ENCODE measurements at regions not wholly inside any gene's neighbourhood (a gene's known extent, or its start where the extent isn't known, plus 50 kb on each side); places are given as distances from the start of the nearest gene placed in this dataset.

DNA sequence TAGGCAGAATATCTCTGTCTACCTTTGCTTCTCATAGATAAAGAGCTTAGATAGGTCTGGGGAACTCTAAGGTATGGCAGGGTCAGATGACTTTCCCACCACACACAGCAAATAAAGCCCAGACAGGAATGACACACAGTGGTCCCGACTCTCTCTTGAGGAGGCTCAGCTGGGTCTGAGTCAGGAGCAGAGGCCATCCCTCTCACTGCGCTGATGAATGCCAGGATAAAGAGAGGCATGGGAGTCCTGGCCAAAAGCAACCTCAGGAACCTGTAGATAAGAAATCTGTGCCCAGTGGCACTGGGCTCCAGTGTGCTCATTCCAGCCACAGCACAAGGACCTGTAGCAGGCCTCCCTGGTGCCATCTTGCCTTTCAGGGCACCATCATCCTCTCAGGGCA is 129.4 kb upstream of the PARP11 start:
- Histone ChIP-seq H3K36me3 (ENCODE audit: insufficient read depth, low read length) (no peaks in the 10 kb centered on the region), H3K27ac (ENCODE audit: low read depth, low read length) (no peak overlapping the region), H3K4me3 (ENCODE audit: low read depth in 1 of 2, low read length in 2 of 2) (no peak overlapping the region), H3K9me3 (ENCODE audit: low read length) (no peaks in the 10 kb centered on the region), H3K4me1 (ENCODE audit: insufficient read depth, low read length) (no peaks in the 10 kb centered on the region), H3K27me3 (ENCODE audit: control insufficient read depth in 1 of 2, insufficient read depth in 2 of 2, low read length in 2 of 2) (no peaks in the 10 kb centered on the region), H3K9ac (ENCODE audit: low read length) (no peak overlapping the region)

- no peaks in the 10 kb centered on the region for H3K36me3 ChIP-seq (ENCODE audit: insufficient read depth, low read length)
- H3K27me3 ChIP-seq (ENCODE audit: control insufficient read depth in 1 of 2, insufficient read depth in 2 of 2, low read length in 2 of 2), result no peaks in the 10 kb centered on the region
- no peaks in the 10 kb centered on the region for H3K9me3 ChIP-seq (ENCODE audit: low read length)
- H3K4me3 ChIP-seq (ENCODE audit: low read depth in 1 of 2, low read length in 2 of 2), result no peak overlapping the region
- no peak overlapping the region for H3K27ac ChIP-seq (ENCODE audit: low read depth, low read length)
- no peaks in the 10 kb centered on the region for H3K4me1 ChIP-seq (ENCODE audit: insufficient read depth, low read length)
- no peak overlapping the region for H3K9ac ChIP-seq (ENCODE audit: low read length)
Measured at GRCh38 chr12:4001841-4002240, 128.6 kb upstream of the PARP11 start.

GRCh38 chr12:4001031-4001430 is 127.8 kb upstream of the PARP11 start:
- Histone ChIP-seq H3K9ac (ENCODE audit: low read length) (no peak overlapping the region), H3K4me3 (ENCODE audit: low read depth in 1 of 2, low read length in 2 of 2) (no peak overlapping the region), H3K27ac (ENCODE audit: low read depth, low read length) (no peak overlapping the region)

DNA sequence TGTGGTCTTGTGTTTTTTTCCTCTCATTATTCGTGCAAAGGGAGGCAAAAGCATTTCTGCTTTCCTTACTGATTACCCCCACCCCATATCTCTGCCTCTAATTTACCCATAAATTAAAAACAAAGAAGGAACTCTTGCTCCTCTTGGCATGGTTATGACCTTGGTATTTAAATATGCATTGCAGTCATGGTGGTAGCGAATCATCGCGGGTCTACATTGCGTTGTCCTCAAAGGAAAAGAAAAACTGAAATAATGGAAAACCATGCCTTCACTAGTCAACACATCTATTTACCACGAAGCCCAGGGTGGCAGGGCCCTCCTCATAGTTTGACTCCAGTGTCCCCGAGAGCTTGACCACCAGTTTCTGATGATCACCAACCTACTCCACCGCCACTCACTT is 126.7 kb upstream of the PARP11 start:
- Histone ChIP-seq H3K4me1 (ENCODE audit: insufficient read depth, low read length) (no peaks in the 10 kb centered on the region), H3K27ac (ENCODE audit: low read depth, low read length) (no peak overlapping the region), H3K27me3 (ENCODE audit: control insufficient read depth in 1 of 2, insufficient read depth in 2 of 2, low read length in 2 of 2) (no peaks in the 10 kb centered on the region)

More at GRCh38 chr12:4001031-4001430, 127.8 kb upstream of the PARP11 start:
- Histone ChIP-seq H3K36me3 (ENCODE audit: insufficient read depth, low read length) (no peaks in the 10 kb centered on the region), H3K9me3 (ENCODE audit: low read length) (no peaks in the 10 kb centered on the region), H3K27me3 (ENCODE audit: control insufficient read depth in 1 of 2, insufficient read depth in 2 of 2, low read length in 2 of 2) (no peaks in the 10 kb centered on the region), H3K4me1 (ENCODE audit: insufficient read depth, low read length) (no peaks in the 10 kb centered on the region)

GRCh38 chr12:3998968-3999792 is 126.0 kb upstream of the PARP11 start:
- H3K4me1 ChIP-seq (ENCODE audit: insufficient read depth, low read length), result no peaks in the 10 kb centered on the region

More for the DNA sequence above, 126.7 kb upstream of the PARP11 start:
- no peaks in the 10 kb centered on the region for H3K36me3 ChIP-seq (ENCODE audit: insufficient read depth, low read length)
- H3K9me3 ChIP-seq (ENCODE audit: low read length), result no peaks in the 10 kb centered on the region
- no peak overlapping the region for H3K4me3 ChIP-seq (ENCODE audit: low read depth in 1 of 2, low read length in 2 of 2)
- no peak overlapping the region for H3K9ac ChIP-seq (ENCODE audit: low read length)

DNA sequence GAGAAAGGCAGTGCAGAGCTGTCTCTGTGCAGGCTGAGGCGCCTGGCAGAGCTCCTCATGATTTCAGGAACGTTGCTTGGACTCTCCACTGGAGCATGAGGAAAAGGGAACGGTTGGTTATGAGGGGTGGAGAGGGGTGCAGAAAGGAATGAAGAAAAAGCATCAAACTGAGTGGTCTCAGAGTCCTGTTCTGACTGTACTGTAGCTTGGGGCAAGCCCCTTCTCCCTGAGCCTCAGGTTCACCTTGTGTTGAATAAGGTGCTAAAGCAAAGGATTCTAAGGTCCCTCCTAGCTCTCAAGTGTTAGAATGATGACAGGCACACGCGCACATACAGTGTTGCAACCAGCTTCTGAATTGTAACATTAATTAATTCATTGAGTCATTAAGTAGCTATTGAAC is 125.2 kb upstream of the PARP11 start:
- no peak overlapping the region for H3K27ac ChIP-seq (ENCODE audit: low read depth, low read length)
- no peaks in the 10 kb centered on the region for H3K4me1 ChIP-seq (ENCODE audit: insufficient read depth, low read length)
- H3K9ac ChIP-seq (ENCODE audit: low read length), result no peak overlapping the region
- H3K4me3 ChIP-seq (ENCODE audit: low read depth in 1 of 2, low read length in 2 of 2), result no peak overlapping the region
- no peaks in the 10 kb centered on the region for H3K9me3 ChIP-seq (ENCODE audit: low read length)
- H3K36me3 ChIP-seq (ENCODE audit: insufficient read depth, low read length), result no peaks in the 10 kb centered on the region
- H3K27me3 ChIP-seq (ENCODE audit: control insufficient read depth in 1 of 2, insufficient read depth in 2 of 2, low read length in 2 of 2), result no peaks in the 10 kb centered on the region

More at GRCh38 chr12:3998968-3999792, 126.0 kb upstream of the PARP11 start:
- Histone ChIP-seq H3K27me3 (ENCODE audit: control insufficient read depth in 1 of 2, insufficient read depth in 2 of 2, low read length in 2 of 2) (no peaks in the 10 kb centered on the region), H3K36me3 (ENCODE audit: insufficient read depth, low read length) (no peaks in the 10 kb centered on the region), H3K9me3 (ENCODE audit: low read length) (no peaks in the 10 kb centered on the region), H3K4me3 (ENCODE audit: low read depth in 1 of 2, low read length in 2 of 2) (no peak overlapping the region), H3K27ac (ENCODE audit: low read depth, low read length) (no peak overlapping the region), H3K9ac (ENCODE audit: low read length) (no peak overlapping the region)

DNA sequence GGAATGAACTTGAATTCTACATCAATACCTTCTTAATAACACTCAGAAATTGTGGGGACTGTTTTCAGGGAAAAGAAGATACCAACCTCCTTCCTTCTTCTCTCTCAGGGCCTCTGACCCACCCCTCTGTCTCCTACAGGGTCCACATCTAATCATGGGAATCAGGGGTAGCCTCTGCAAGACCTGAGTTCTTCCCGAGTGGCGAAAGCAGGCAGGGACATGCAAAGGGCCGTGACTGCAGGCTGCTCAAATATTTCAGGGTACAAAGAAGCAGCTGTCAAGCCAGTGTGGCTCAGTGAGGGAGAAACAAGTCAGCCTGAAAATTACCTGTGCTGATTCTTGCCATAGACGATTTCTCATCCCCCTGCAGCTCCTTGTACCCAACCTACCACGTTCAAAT is 123.1 kb upstream of the PARP11 start:
- Histone ChIP-seq H3K9ac (ENCODE audit: low read length) (no peak overlapping the region), H3K36me3 (ENCODE audit: insufficient read depth, low read length) (no peaks in the 10 kb centered on the region), H3K4me1 (ENCODE audit: insufficient read depth, low read length) (no peaks in the 10 kb centered on the region), H3K27ac (ENCODE audit: low read depth, low read length) (no peak overlapping the region), H3K27me3 (ENCODE audit: control insufficient read depth in 1 of 2, insufficient read depth in 2 of 2, low read length in 2 of 2) (peaks cover 0 to 5% of the 10 kb centered on the region in 2 donors), H3K9me3 (ENCODE audit: low read length) (no peaks in the 10 kb centered on the region), H3K4me3 (ENCODE audit: low read depth in 1 of 2, low read length in 2 of 2) (no peak overlapping the region)

GRCh38 chr12:3995306-3995705 is 122.1 kb upstream of the PARP11 start:
- Histone ChIP-seq H3K27me3 (ENCODE audit: control insufficient read depth in 1 of 2, insufficient read depth in 2 of 2, low read length in 2 of 2) (peaks cover 0 to 5% of the 10 kb centered on the region in 2 donors), H3K4me3 (ENCODE audit: low read depth in 1 of 2, low read length in 2 of 2) (no peak overlapping the region), H3K27ac (ENCODE audit: low read depth, low read length) (no peak overlapping the region), H3K9ac (ENCODE audit: low read length) (no peak overlapping the region), H3K4me1 (ENCODE audit: insufficient read depth, low read length) (no peaks in the 10 kb centered on the region), H3K9me3 (ENCODE audit: low read length) (no peaks in the 10 kb centered on the region), H3K36me3 (ENCODE audit: insufficient read depth, low read length) (no peaks in the 10 kb centered on the region)

DNA sequence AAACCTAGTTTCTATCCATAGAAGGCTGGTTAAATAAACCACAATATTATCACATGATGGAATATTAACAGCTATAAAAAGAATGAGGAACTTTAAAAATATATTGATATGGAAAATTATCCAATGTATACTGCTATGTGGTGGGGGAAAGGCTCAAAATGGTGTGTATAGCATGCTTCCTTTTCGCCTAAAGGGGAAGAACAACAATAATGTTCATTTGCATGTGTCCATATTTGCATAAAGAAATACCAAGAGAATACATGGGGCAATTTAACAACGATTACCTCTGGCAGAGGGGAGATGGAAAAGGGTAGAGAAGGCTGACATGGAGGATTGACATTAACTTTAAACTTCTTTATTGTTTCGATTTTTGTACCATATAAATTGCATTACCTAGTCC is 121.3 kb upstream of the PARP11 start:
- Histone ChIP-seq H3K36me3 (ENCODE audit: insufficient read depth, low read length) (no peaks in the 10 kb centered on the region), H3K9me3 (ENCODE audit: low read length) (no peaks in the 10 kb centered on the region), H3K9ac (ENCODE audit: low read length) (no peak overlapping the region), H3K27me3 (ENCODE audit: control insufficient read depth in 1 of 2, insufficient read depth in 2 of 2, low read length in 2 of 2) (peaks cover 0 to 5% of the 10 kb centered on the region in 2 donors), H3K4me3 (ENCODE audit: low read depth in 1 of 2, low read length in 2 of 2) (no peak overlapping the region), H3K4me1 (ENCODE audit: insufficient read depth, low read length) (no peaks in the 10 kb centered on the region), H3K27ac (ENCODE audit: low read depth, low read length) (no peak overlapping the region)

DNA sequence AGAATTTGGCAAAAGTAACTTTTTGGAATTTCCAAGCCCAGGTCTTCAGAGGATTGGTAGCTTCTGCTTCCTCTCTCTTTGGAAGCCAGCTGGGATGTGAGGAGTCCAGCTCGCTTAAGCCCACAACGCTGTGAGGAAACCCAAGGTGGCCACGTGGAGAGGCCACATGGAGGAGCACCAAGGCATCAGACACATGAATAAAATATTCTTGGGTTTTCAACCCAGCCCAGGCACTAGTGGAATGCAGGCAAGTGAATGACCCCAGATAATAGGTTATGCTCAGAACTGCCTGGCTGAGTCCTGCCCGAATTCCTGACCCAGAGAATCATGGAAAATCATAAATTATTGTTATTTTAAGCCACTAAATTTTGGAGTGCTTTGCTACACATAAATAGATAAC is 119.7 kb upstream of the PARP11 start:
- Histone ChIP-seq H3K4me1 (ENCODE audit: insufficient read depth, low read length) (no peaks in the 10 kb centered on the region), H3K27me3 (ENCODE audit: control insufficient read depth in 1 of 2, insufficient read depth in 2 of 2, low read length in 2 of 2) (peaks cover 0 to 5% of the 10 kb centered on the region in 2 donors), H3K36me3 (ENCODE audit: insufficient read depth, low read length) (no peaks in the 10 kb centered on the region), H3K4me3 (ENCODE audit: low read depth in 1 of 2, low read length in 2 of 2) (no peak overlapping the region), H3K27ac (ENCODE audit: low read depth, low read length) (no peak overlapping the region), H3K9ac (ENCODE audit: low read length) (no peak overlapping the region), H3K9me3 (ENCODE audit: low read length) (no peaks in the 10 kb centered on the region)

DNA sequence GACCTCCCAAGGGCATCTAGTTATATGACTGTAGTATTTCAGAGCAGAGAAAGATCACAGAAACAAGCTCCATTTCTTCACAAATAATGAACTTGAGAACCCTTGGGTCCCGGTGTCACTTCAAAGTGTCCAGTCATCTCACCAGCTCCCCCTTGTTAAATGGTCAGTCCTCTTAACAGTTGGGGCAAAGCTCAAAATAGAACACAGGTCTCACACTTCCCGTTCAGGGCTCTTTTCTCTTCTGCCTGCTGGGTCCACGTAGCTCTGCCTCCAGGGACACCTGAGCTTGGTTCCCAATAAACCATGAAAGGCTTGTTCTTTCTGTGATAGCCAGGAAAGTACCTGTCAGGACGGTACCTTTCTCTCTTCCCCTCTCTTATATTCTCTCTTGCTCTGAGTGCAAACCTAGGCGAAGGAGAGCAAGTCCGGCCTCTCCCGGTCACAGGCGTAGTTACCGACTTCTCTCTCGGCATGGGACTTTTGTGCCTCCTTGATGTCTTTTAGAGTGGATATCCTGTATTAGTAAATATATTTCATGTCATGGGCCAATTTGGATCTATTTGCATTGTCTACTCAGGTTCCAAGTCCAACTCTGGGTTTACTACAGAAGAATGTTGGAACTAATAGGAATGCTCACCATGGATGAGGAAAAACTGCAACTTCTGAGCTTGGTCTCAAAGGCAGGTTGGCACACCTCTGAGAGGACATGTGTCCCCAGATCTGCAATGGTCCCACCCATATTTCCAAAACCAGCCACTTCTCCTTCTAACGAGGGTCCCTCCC is 118.8 kb upstream of the PARP11 start:
- no peak overlapping the region for H3K9ac ChIP-seq (ENCODE audit: low read length)
- H3K27ac ChIP-seq (ENCODE audit: low read depth, low read length), result no peak overlapping the region
- H3K27me3 ChIP-seq (ENCODE audit: control insufficient read depth in 1 of 2, insufficient read depth in 2 of 2, low read length in 2 of 2), result peaks cover 0 to 5% of the 10 kb centered on the region in 2 donors
- H3K4me3 ChIP-seq (ENCODE audit: low read depth in 1 of 2, low read length in 2 of 2), result no peak overlapping the region
- H3K36me3 ChIP-seq (ENCODE audit: insufficient read depth, low read length), result no peaks in the 10 kb centered on the region
- H3K9me3 ChIP-seq (ENCODE audit: low read length), result no peaks in the 10 kb centered on the region
- H3K4me1 ChIP-seq (ENCODE audit: insufficient read depth, low read length), result no peaks in the 10 kb centered on the region
